Gastroesophageal sphincter (tissue), 3 donors: ENCODE measurements at regions not wholly inside any gene's neighbourhood (a gene's known extent, or its start where the extent isn't known, plus 50 kb on each side); places are given as distances from the start of the nearest gene placed in this dataset.

Source experiments
- POLR2A ChIP-seq, 2 donors: fragments of 450-650 bp; IDR thresholded peaks; one replicate each; pipeline ENCODE4 v1.6.1; 2017; ENCODE audit warnings: antibody characterized with exemption in 2 of 2, mild to moderate bottlenecking in 2 of 2, moderate library complexity in 1 of 2
- POLR2AphosphoS5 ChIP-seq: sonication (generic); formaldehyde crosslinking; IDR thresholded peaks from one replicate; pipeline ENCODE4 v1.6.1; 2017; ENCODE audit warnings: antibody characterized with exemption
- TF ChIP-seq, protein P1 (sequence below), 4 experiments: fragments of 200-600 bp in 2 of 4; fragments of 450-650 bp in 2 of 4; sonication (generic) in 1 of 4; IDR thresholded peaks; one replicate each; pipeline ENCODE4 v1.5.1; 2017 to 2019; ENCODE audit warnings: antibody characterized with exemption in 4 of 4, mild to moderate bottlenecking in 2 of 4, moderate library complexity in 2 of 4

DNA sequence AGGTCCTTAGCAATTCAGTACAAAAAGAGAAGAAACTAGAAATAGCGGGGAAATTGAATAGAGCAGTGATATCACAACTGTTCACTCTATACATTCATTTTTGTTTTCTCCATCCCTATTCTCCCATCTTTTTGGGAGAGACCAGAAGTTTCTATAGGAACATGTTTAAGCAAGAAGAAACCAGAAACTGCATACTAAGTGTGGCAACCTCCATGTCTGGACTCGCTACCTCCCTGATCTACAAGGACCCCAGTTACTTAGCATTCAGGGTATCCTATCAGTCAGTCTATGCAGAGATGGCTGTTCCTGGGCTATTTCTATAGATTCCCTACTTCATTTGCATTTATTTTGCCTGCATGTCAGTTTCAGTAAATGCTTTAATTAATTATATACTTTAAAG is 178.6 kb downstream of the PHLDA1 start:
- TF ChIP-seq, protein P1, sequence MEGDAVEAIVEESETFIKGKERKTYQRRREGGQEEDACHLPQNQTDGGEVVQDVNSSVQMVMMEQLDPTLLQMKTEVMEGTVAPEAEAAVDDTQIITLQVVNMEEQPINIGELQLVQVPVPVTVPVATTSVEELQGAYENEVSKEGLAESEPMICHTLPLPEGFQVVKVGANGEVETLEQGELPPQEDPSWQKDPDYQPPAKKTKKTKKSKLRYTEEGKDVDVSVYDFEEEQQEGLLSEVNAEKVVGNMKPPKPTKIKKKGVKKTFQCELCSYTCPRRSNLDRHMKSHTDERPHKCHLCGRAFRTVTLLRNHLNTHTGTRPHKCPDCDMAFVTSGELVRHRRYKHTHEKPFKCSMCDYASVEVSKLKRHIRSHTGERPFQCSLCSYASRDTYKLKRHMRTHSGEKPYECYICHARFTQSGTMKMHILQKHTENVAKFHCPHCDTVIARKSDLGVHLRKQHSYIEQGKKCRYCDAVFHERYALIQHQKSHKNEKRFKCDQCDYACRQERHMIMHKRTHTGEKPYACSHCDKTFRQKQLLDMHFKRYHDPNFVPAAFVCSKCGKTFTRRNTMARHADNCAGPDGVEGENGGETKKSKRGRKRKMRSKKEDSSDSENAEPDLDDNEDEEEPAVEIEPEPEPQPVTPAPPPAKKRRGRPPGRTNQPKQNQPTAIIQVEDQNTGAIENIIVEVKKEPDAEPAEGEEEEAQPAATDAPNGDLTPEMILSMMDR (IDR thresholded peaks at IDR 0.05), result no peak
- no peak for TF ChIP-seq POLR2AphosphoS5
- no peak for TF ChIP-seq POLR2A (IDR thresholded peaks at IDR 0.05)
